Endodermal cell (in vitro differentiated cells): ENCODE measurements at regions not wholly inside any gene's neighbourhood (a gene's known extent, or its start where the extent isn't known, plus 50 kb on each side); places are given as distances from the start of the nearest gene placed in this dataset.

Experiments
- DNase-seq: peaks from one replicate; pipeline ENCODE4 v3.0.0-alpha.2; 2017
- H3K27ac ChIP-seq: 2 replicates; pipeline ENCODE4 v1.5.1; 2013; ENCODE audit warnings: mild to moderate bottlenecking, low read depth, low read length, moderate library complexity
- H3K27me3 ChIP-seq: 2 replicates; pipeline ENCODE4 v1.6.1; 2013; ENCODE audit warnings: mild to moderate bottlenecking, low read length, moderate library complexity; ENCODE audit not compliant: insufficient read depth, control insufficient read depth, poor library complexity, severe bottlenecking
- H3K36me3 ChIP-seq: 2 replicates; pipeline ENCODE4 v1.7.0; 2013; ENCODE audit warnings: mild to moderate bottlenecking, low read length, moderate library complexity; ENCODE audit not compliant: control insufficient read depth, insufficient read depth
- H3K4me1 ChIP-seq: one replicate; pipeline ENCODE4 v1.7.0; 2013; ENCODE audit warnings: low read length; ENCODE audit not compliant: control insufficient read depth, insufficient read depth
- H3K4me3 ChIP-seq: 2 replicates; pipeline ENCODE4 v1.5.1; 2013; ENCODE audit warnings: mild to moderate bottlenecking, low read length, moderate library complexity
- H3K9ac ChIP-seq: 2 replicates; pipeline ENCODE4 v1.6.1; 2013; ENCODE audit warnings: mild to moderate bottlenecking, low read length, moderate library complexity; ENCODE audit not compliant: poor library complexity, severe bottlenecking; ENCODE audit errors: extremely low read depth
- H3K9me3 ChIP-seq: 2 replicates; pipeline ENCODE4 v1.6.1; 2013; ENCODE audit warnings: mild to moderate bottlenecking, low read length, moderate library complexity; ENCODE audit not compliant: control insufficient read depth
- H3K27ac Mint-ChIP-seq: 2 replicates; pipeline ENCODE4 v1.8.0; 2020; ENCODE audit warnings: mixed read lengths
- H3K27me3 Mint-ChIP-seq: 2 replicates; pipeline ENCODE4 v1.8.0; 2021; ENCODE audit warnings: mild to moderate bottlenecking, mixed read lengths; ENCODE audit not compliant: insufficient read depth
- H3K36me3 Mint-ChIP-seq: 2 replicates; pipeline ENCODE4 v1.8.0; 2020; ENCODE audit warnings: low read depth, mixed read lengths
- H3K4me1 Mint-ChIP-seq: 2 replicates; pipeline ENCODE4 v1.8.0; 2020; ENCODE audit warnings: mixed read lengths
- H3K4me3 Mint-ChIP-seq: 2 replicates; pipeline ENCODE4 v1.8.0; 2020; ENCODE audit warnings: mild to moderate bottlenecking, moderate library complexity, mixed read lengths
- H3K9me3 Mint-ChIP-seq: 2 replicates; pipeline ENCODE4 v1.8.0; 2020; ENCODE audit warnings: mild to moderate bottlenecking, mixed read lengths
- WGBS, 2 experiments: methylation state at CpG; one replicate each; pipeline versions ENCODE4 v1.1.5 to v1.1.7; 2013; ENCODE audit warnings: missing lambda C conversion rate in 2 of 2, mixed read lengths in 1 of 2; ENCODE audit not compliant: insufficient coverage in 1 of 2, insufficient read length in 1 of 2; 5-methylcytosine and 5-hydroxymethylcytosine counted together
- TF ChIP-seq, protein P1 (sequence below): fragments of 200-600 bp; sonication (generic); conservative IDR thresholded peaks from 2 replicates; pipeline ENCODE4 v1.5.0; 2021; ENCODE audit warnings: antibody characterized with exemption, mild to moderate bottlenecking

DNA sequence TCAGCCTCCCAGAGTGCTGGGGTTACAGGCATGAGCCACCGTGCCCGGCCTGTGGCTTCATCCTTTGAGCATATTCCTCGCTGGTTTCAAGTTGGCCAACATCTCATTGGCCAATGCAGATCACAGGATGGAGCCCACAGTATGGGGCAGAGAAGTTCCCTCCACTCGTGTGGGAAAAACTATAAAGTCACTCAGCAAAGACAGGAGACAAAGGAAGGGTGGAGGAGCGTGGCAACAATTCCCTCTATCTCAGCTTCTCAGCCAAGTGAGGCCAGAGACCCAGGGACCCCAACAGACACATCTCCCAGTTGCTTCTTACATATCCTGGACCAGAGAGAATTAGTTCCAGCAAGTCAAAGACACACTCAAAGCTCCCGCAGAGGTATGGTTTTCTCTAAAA lies 184.6 kb upstream of the SOX1 start:
- WGBS, 2 experiments, result 93 to 95% methylated on average over 4 to 6 of the region's 6 CpGs
- peak; percentile 26 for DNase-seq
- no peak overlapping the region for H3K27ac Mint-ChIP-seq
- H3K4me1 Mint-ChIP-seq, result no peaks in the 10 kb centered on the region
- H3K27me3 ChIP-seq, result peaks cover 11% of the 10 kb centered on the region
- peaks cover 11% of the 10 kb centered on the region for H3K27me3 Mint-ChIP-seq
- H3K9me3 Mint-ChIP-seq, result no peaks in the 10 kb centered on the region
- no peaks in the 10 kb centered on the region for H3K9me3 ChIP-seq
- H3K36me3 Mint-ChIP-seq, result no peaks in the 10 kb centered on the region
- H3K36me3 ChIP-seq, result no peaks in the 10 kb centered on the region
- H3K27ac ChIP-seq, result no peak overlapping the region
- H3K4me3 Mint-ChIP-seq, result no peak overlapping the region
- no peak overlapping the region for H3K4me3 ChIP-seq
- TF ChIP-seq, protein P1, sequence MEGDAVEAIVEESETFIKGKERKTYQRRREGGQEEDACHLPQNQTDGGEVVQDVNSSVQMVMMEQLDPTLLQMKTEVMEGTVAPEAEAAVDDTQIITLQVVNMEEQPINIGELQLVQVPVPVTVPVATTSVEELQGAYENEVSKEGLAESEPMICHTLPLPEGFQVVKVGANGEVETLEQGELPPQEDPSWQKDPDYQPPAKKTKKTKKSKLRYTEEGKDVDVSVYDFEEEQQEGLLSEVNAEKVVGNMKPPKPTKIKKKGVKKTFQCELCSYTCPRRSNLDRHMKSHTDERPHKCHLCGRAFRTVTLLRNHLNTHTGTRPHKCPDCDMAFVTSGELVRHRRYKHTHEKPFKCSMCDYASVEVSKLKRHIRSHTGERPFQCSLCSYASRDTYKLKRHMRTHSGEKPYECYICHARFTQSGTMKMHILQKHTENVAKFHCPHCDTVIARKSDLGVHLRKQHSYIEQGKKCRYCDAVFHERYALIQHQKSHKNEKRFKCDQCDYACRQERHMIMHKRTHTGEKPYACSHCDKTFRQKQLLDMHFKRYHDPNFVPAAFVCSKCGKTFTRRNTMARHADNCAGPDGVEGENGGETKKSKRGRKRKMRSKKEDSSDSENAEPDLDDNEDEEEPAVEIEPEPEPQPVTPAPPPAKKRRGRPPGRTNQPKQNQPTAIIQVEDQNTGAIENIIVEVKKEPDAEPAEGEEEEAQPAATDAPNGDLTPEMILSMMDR, result no peak
- H3K4me1 ChIP-seq, result no peaks in the 10 kb centered on the region
- no peak overlapping the region for H3K9ac ChIP-seq

DNA sequence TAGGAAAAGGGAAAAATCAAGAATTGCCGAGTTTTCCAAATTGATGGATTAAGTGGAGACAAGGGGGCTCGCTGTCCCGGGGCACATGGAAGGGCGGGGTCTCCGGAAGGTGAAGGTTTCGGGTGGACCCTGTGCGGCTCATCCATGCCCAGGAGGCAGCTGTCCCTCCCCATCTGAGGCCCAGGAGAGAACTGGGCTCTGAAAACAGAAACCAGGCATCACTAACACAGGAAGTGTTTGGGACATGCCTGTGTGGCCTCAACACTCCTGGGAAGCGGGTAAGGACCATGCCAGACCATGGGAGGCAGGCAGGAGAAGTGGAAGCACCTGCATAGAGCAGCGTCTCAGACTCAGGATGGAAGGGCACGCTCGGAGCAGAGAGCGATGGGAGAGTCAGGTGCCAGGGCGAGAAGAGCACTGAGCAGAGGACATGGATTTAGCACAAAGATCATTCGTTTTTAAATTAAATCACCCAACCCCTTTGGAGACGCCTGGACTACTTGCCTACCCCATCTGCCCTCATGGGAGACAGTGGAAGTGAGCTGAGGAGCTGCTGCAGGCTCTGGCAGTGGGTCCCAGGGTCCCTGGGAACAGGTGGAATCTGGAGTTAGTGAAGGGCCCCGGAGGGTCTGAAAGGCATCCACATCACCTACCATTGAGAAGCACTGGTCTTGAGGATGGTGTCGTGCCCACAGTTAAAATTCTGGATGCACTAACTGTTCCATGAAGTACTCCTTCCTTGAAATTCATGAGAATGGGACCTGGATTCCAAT lies 183.2 kb upstream of the SOX1 start:
- Histone ChIP-seq H3K27ac (no peak overlapping the region), H3K4me1 (no peaks in the 10 kb centered on the region), H3K4me3 (no peak overlapping the region), H3K36me3 (no peaks in the 10 kb centered on the region), H3K9ac (no peak overlapping the region), H3K9me3 (no peaks in the 10 kb centered on the region), H3K27me3 (peaks cover 9% of the 10 kb centered on the region)
- no peaks in the 10 kb centered on the region for H3K9me3 Mint-ChIP-seq
- no peaks in the 10 kb centered on the region for H3K36me3 Mint-ChIP-seq
- TF ChIP-seq, protein P1, result no peak
- no peaks in the 10 kb centered on the region for H3K4me1 Mint-ChIP-seq
- H3K27me3 Mint-ChIP-seq, result peaks cover 6% of the 10 kb centered on the region
- peak; percentile 22 for DNase-seq
- no peak overlapping the region for H3K4me3 Mint-ChIP-seq
- H3K27ac Mint-ChIP-seq, result no peak overlapping the region
- 92 to 96% methylated on average over 7 to 17 of the region's 17 CpGs for WGBS, 2 experiments

DNA sequence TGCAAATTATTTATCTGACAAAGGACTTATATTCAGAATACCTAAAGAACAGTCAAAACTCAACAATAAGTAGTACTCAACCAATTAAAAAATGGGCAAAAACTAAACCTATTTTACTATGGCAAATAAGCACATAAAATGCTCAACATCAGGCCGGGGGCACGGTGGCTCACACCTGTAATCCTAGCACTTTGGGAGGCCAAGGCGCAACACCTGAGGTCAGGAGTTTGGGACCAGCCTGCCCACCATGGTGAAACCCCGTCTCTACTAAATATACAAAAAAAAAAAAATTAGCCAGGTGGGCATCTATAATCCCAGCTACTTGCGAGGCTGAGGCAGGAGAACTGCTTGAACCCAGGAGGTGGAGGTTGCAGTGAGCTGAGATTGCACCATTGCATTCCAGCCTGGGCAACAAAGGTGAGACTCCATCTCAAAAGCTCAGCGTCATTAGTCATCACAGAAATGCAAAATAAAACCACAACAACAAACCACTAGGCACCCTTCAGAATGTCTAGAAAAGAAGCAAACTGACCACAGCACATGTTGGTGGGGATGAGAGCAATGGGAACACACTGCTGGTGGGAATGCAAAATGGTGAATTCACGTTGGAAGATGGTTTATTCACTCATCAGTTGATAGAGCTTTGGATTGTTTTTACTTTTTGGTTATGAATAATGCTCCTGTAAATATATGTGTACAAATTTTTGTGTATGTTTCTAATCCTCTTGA lies 180.6 kb upstream of the SOX1 start:
- Mint-ChIP-seq H3K27me3 (peaks cover 19% of the 10 kb centered on the region), H3K4me3 (no peak overlapping the region), H3K9me3 (no peaks in the 10 kb centered on the region), H3K27ac (no peak overlapping the region), H3K4me1 (no peaks in the 10 kb centered on the region), H3K36me3 (no peaks in the 10 kb centered on the region)
- Histone ChIP-seq H3K4me3 (no peak overlapping the region), H3K4me1 (no peaks in the 10 kb centered on the region), H3K27me3 (peaks cover 21% of the 10 kb centered on the region), H3K36me3 (no peaks in the 10 kb centered on the region), H3K27ac (no peak overlapping the region), H3K9me3 (no peaks in the 10 kb centered on the region), H3K9ac (no peak overlapping the region)
- DNase-seq, result peak; percentile 10
- 42 to 54% methylated on average over 4 to 7 of the region's 7 CpGs for WGBS, 2 experiments
- TF ChIP-seq, protein P1, result no peak
